AG09319 (cell line): ENCODE measurements at regions not wholly inside any gene's neighbourhood (a gene's known extent, or its start where the extent isn't known, plus 50 kb on each side); places are given as distances from the start of the nearest gene placed in this dataset.

ENCODE experiments used
- DNase-seq: peaks from one replicate; pipeline ENCODE4 v3.0.0-alpha.2; 2010; ENCODE audit warnings: low read depth; ENCODE audit errors: extremely low read depth
- CTCF ChIP-seq: IDR thresholded peaks from 2 replicates; pipeline ENCODE4 v1.5.1; 2011; ENCODE audit warnings: low read depth, mild to moderate bottlenecking, inconsistent platforms, low read length, moderate library complexity

GRCh38 chr7:47036909-47037308, 545.0 kb downstream of the TNS3 start:
- no peak for DNase-seq
- no peak for TF ChIP-seq CTCF

- no peak for DNase-seq
- TF ChIP-seq CTCF, result no peak
Measured at GRCh38 chr7:47035522-47035921, 546.4 kb downstream of the TNS3 start.

- no peak for TF ChIP-seq CTCF
- no peak for DNase-seq
Measured at GRCh38 chr7:47034180-47034579, 547.7 kb downstream of the TNS3 start.

GRCh38 chr7:47032536-47032908, 549.4 kb downstream of the TNS3 start:
- TF ChIP-seq CTCF, result no peak
- DNase-seq, result no peak

GRCh38 chr7:47031786-47032535, 550.0 kb downstream of the TNS3 start:
- no peak for TF ChIP-seq CTCF
- no peak for DNase-seq

- TF ChIP-seq CTCF, result no peak
- DNase-seq, result no peak
Measured at GRCh38 chr7:47028284-47028683, 553.6 kb downstream of the TNS3 start.

GRCh38 chr7:47027695-47028240, 554.1 kb downstream of the TNS3 start:
- no peak for TF ChIP-seq CTCF
- DNase-seq, result no peak
